ENCODE measurements at regions not wholly inside any gene's neighbourhood (a gene's known extent, or its start where the extent isn't known, plus 50 kb on each side); places are given as distances from the start of the nearest gene placed in this dataset.
"Not testable (repeated sequence)": the region's sequence is repeated elsewhere in the genome, so short reads cannot be mapped to it uniquely, and the experiment has no call there.

DNA sequence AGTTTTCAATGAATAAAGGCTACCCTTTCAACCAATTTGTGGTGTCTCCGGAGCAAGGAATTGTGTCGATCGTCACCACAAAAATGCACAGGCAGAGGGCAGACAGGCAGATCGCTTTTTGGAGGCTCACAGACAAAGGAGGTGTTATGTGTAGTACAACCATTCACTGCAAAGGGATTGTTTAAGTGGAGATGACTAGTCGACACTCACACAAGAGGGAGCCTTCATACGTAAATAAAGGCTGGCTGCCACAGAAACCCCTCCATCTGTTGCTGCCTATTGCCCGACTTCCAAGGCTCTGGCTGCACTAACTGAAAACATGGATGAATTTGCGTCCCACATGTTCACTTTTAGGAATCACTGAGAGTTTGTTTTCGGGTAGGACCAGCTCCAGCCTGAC is 281.1 kb downstream of the NKX6-1 start:
- no peaks in the 10 kb centered on the region for H3K4me1 ChIP-seq (ENCODE audit: control insufficient read depth in 3 of 3, insufficient read depth in 2 of 3, low read depth in 1 of 3, low read length in 2 of 3)
- H3K9me3 ChIP-seq (ENCODE audit: control insufficient read depth in 2 of 2, insufficient read depth in 1 of 2, low read depth in 1 of 2, low read length in 1 of 2), result no peaks in the 10 kb centered on the region
- peaks cover 0 to 7% (median 0%) of the 10 kb centered on the region in 3 donors for H3K27me3 ChIP-seq (ENCODE audit: control insufficient read depth in 3 of 3, insufficient read depth in 3 of 3, low read length in 3 of 3)
- DNase-seq, result no peak
- H3K36me3 ChIP-seq (ENCODE audit: control insufficient read depth in 3 of 3, insufficient read depth in 2 of 3, low read depth in 1 of 3, low read length in 3 of 3), result no peaks in the 10 kb centered on the region
- H3K27ac ChIP-seq (ENCODE audit: low read depth in 1 of 3, low read length in 2 of 3), result no peak overlapping the region
- WGBS, 3 donors, result 67 to 72% (median 71%) methylated on average over 9 of the region's 9 CpGs
- no peak overlapping the region for H3K4me3 ChIP-seq (ENCODE audit: low read depth in 1 of 3, low read length in 3 of 3)
- no peak for FAIRE-seq

DNA sequence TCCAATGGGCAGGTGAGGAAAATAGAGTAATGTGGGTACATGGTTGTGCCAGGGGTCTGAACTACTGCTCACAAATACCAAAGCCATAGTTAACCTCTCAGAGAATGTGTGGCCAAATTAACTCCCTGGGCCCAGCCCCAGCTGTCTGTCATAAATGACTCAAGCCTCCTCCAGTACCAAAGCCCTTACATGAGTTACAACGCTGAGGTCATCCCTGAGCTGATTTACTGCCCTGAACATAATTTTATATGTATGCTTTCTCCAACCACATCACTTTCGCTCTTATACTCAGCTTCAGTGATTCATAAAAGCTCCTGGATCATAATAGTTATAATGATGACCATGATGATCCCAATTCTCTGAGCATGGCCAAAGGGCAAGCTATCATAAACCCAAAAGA is 283.9 kb downstream of the NKX6-1 start:
- Histone ChIP-seq H3K27me3 (ENCODE audit: control insufficient read depth in 3 of 3, insufficient read depth in 3 of 3, low read length in 3 of 3) (peaks cover 0 to 7% (median 0%) of the 10 kb centered on the region in 3 donors), H3K27ac (ENCODE audit: low read depth in 1 of 3, low read length in 2 of 3) (no peak overlapping the region), H3K36me3 (ENCODE audit: control insufficient read depth in 3 of 3, insufficient read depth in 2 of 3, low read depth in 1 of 3, low read length in 3 of 3) (no peaks in the 10 kb centered on the region), H3K9me3 (ENCODE audit: control insufficient read depth in 2 of 2, insufficient read depth in 1 of 2, low read depth in 1 of 2, low read length in 1 of 2) (no peaks in the 10 kb centered on the region), H3K4me1 (ENCODE audit: control insufficient read depth in 3 of 3, insufficient read depth in 2 of 3, low read depth in 1 of 3, low read length in 2 of 3) (no peaks in the 10 kb centered on the region), H3K4me3 (ENCODE audit: low read depth in 1 of 3, low read length in 3 of 3) (no peak overlapping the region)
- 68 to 79% (median 71%) methylated on average over 2 of the region's 2 CpGs for WGBS, 3 donors
- no peak for FAIRE-seq
- DNase-seq, result no peak

DNA sequence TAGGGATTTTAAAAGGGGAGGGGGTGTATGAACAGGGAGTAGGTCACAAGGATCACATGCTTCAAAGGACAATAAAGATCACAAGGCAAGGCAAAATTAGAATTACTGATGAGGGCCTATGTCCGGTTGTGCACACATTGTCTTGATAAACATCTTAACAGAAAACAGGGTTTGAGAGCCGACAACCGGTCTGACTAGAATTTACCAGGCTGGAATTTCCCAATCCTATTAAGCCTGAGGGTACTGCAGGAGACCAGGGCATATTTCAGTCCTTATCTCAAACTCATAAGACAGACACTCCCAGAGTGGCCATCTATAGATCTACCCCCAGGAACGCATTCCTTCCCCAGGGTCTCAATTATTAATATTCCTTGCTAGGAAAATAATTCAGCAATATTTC is 292.9 kb downstream of the NKX6-1 start:
- not testable (repeated sequence) for DNase-seq; H3K4me3 ChIP-seq (ENCODE audit: low read depth in 1 of 3, low read length in 3 of 3); H3K36me3 ChIP-seq (ENCODE audit: control insufficient read depth in 3 of 3, insufficient read depth in 2 of 3, low read depth in 1 of 3, low read length in 3 of 3); H3K27ac ChIP-seq (ENCODE audit: low read depth in 1 of 3, low read length in 2 of 3); H3K27me3 ChIP-seq (ENCODE audit: control insufficient read depth in 3 of 3, insufficient read depth in 3 of 3, low read length in 3 of 3); H3K9me3 ChIP-seq (ENCODE audit: control insufficient read depth in 2 of 2, insufficient read depth in 1 of 2, low read depth in 1 of 2, low read length in 1 of 2); H3K4me1 ChIP-seq (ENCODE audit: control insufficient read depth in 3 of 3, insufficient read depth in 2 of 3, low read depth in 1 of 3, low read length in 2 of 3); FAIRE-seq
- 70 to 86% (median 76%) methylated on average over 4 of the region's 4 CpGs for WGBS, 3 donors

DNA sequence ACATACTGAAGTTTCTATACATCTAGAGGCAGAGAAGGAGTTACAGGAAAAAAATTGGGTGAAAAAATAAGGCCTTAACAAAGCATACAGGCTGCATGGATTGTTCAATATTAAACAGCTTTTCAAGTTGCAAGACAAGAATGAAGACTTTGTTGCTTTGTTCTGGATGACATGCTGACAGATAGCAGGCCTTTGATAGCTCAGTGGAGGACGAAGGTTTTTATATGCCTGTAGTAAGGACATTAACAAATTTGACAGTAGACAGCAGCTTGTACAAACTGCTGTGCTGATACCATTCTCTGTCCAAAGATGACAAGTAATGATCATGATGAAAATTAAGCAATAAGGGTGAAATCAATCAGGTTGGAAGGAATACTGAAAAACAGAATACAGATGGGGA is 309.9 kb downstream of the NKX6-1 start:
- WGBS, 3 donors, result 26 to 58% (median 33%) methylated on average over 1 of the region's 1 CpG
- H3K4me1 ChIP-seq (ENCODE audit: control insufficient read depth in 3 of 3, insufficient read depth in 2 of 3, low read depth in 1 of 3, low read length in 2 of 3), result no peaks in the 10 kb centered on the region
- H3K9me3 ChIP-seq (ENCODE audit: control insufficient read depth in 2 of 2, insufficient read depth in 1 of 2, low read depth in 1 of 2, low read length in 1 of 2), result no peaks in the 10 kb centered on the region
- no peak overlapping the region for H3K4me3 ChIP-seq (ENCODE audit: low read depth in 1 of 3, low read length in 3 of 3)
- FAIRE-seq, result no peak
- no peaks in the 10 kb centered on the region for H3K36me3 ChIP-seq (ENCODE audit: control insufficient read depth in 3 of 3, insufficient read depth in 2 of 3, low read depth in 1 of 3, low read length in 3 of 3)
- DNase-seq, result no peak
- H3K27me3 ChIP-seq (ENCODE audit: control insufficient read depth in 3 of 3, insufficient read depth in 3 of 3, low read length in 3 of 3), result no peaks in the 10 kb centered on the region
- no peak overlapping the region for H3K27ac ChIP-seq (ENCODE audit: low read depth in 1 of 3, low read length in 2 of 3)

DNA sequence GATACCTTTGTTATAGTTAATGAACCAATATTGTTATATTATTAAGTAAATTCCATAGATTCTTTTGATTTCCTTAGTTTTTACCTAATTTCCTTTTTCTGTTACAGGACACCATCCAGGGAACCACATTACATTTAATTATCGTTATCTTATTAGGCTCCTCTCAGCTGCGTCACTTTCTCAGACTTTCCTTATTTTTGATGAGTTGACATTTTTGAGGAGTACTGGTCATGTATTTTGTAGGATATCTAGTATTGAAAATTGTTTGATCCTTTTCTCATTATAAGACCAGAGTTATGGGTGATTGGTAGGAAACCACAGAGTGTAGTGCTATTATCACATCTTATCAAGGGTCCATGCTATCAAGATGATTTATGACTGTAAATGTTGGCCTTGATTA is 319.7 kb downstream of the NKX6-1 start:
- no peak overlapping the region for H3K4me3 ChIP-seq (ENCODE audit: low read depth in 1 of 3, low read length in 3 of 3)
- FAIRE-seq (no peak), DNase-seq (no peak)
- no peaks in the 10 kb centered on the region for H3K27me3 ChIP-seq (ENCODE audit: control insufficient read depth in 3 of 3, insufficient read depth in 3 of 3, low read length in 3 of 3)
- no peaks in the 10 kb centered on the region for H3K36me3 ChIP-seq (ENCODE audit: control insufficient read depth in 3 of 3, insufficient read depth in 2 of 3, low read depth in 1 of 3, low read length in 3 of 3)
- H3K9me3 ChIP-seq (ENCODE audit: control insufficient read depth in 2 of 2, insufficient read depth in 1 of 2, low read depth in 1 of 2, low read length in 1 of 2), result no peaks in the 10 kb centered on the region
- 86 to 94% (median 94%) methylated on average over 2 of the region's 2 CpGs for WGBS, 3 donors
- H3K4me1 ChIP-seq (ENCODE audit: control insufficient read depth in 3 of 3, insufficient read depth in 2 of 3, low read depth in 1 of 3, low read length in 2 of 3), result no peaks in the 10 kb centered on the region
- H3K27ac ChIP-seq (ENCODE audit: low read depth in 1 of 3, low read length in 2 of 3), result no peak overlapping the region

DNA sequence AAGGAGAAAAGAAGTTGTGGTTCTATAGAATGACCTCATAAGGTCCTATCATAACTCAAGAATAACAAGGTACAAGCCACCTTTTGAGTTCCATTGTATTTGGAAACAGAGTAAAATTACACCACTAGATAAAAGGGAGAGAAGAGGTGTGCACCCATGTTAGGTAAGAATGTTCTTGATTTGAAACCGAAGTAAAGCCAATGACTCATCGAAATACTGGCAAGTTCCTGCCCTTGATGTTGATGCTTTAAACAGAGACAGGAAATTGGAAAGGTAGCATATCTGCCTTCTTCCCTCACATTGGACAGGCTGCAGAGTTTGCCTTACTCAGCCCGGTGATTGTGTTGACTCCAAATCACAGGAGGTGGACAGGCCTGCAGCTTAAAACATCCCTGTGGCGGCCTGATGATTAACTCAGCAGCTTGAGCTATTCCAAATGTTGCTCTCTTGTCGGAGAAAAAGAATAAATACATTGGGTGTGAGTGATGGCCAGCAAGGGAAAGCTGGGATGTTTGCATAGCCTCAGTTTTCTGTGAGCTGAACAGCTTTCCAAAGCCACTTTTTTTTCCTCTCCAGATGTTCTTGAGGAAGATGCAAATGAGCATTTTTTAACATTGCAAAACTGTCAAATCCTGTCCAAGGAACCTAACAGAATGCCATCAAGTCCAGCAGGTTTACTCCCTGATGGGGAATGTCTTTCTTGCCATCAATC is 321.1 kb downstream of the NKX6-1 start:
- Histone ChIP-seq H3K9me3 (ENCODE audit: control insufficient read depth in 2 of 2, insufficient read depth in 1 of 2, low read depth in 1 of 2, low read length in 1 of 2) (no peaks in the 10 kb centered on the region), H3K4me1 (ENCODE audit: control insufficient read depth in 3 of 3, insufficient read depth in 2 of 3, low read depth in 1 of 3, low read length in 2 of 3) (no peaks in the 10 kb centered on the region), H3K4me3 (ENCODE audit: low read depth in 1 of 3, low read length in 3 of 3) (no peak overlapping the region), H3K27ac (ENCODE audit: low read depth in 1 of 3, low read length in 2 of 3) (no peak overlapping the region), H3K27me3 (ENCODE audit: control insufficient read depth in 3 of 3, insufficient read depth in 3 of 3, low read length in 3 of 3) (no peaks in the 10 kb centered on the region), H3K36me3 (ENCODE audit: control insufficient read depth in 3 of 3, insufficient read depth in 2 of 3, low read depth in 1 of 3, low read length in 3 of 3) (no peaks in the 10 kb centered on the region)
- FAIRE-seq (no peak), DNase-seq (no peak)
- WGBS, 3 donors, result 50 to 52% (median 52%) methylated on average over 5 of the region's 5 CpGs

DNA sequence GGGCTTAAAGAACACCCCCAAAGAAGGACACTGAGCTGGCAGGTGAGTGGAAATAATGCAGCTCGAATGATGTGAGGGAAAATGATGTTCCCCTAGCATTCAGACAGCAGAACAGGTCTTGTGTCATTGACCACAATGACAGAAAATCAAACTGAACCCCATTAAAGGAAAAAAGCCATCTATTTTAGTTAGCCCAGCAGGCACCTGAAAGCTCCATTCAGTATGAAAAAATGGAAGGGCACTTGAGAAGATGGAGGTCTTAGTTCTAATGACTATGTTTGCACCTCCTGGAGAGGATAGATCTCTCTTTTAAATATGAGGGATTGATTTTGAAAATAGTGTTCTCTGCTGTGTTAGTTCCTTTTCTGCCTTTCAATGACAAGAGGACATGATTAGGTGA is 323.1 kb downstream of the NKX6-1 start:
- H3K4me3 ChIP-seq (ENCODE audit: low read depth in 1 of 3, low read length in 3 of 3), result no peak overlapping the region
- no peaks in the 10 kb centered on the region for H3K9me3 ChIP-seq (ENCODE audit: control insufficient read depth in 2 of 2, insufficient read depth in 1 of 2, low read depth in 1 of 2, low read length in 1 of 2)
- FAIRE-seq, result no peak
- 47 to 67% (median 59%) methylated on average over 1 of the region's 1 CpG for WGBS, 3 donors
- no peaks in the 10 kb centered on the region for H3K36me3 ChIP-seq (ENCODE audit: control insufficient read depth in 3 of 3, insufficient read depth in 2 of 3, low read depth in 1 of 3, low read length in 3 of 3)
- H3K4me1 ChIP-seq (ENCODE audit: control insufficient read depth in 3 of 3, insufficient read depth in 2 of 3, low read depth in 1 of 3, low read length in 2 of 3), result no peaks in the 10 kb centered on the region
- no peak overlapping the region for H3K27ac ChIP-seq (ENCODE audit: low read depth in 1 of 3, low read length in 2 of 3)
- DNase-seq, result no peak
- peaks cover 0 to 2% (median 0%) of the 10 kb centered on the region in 3 donors for H3K27me3 ChIP-seq (ENCODE audit: control insufficient read depth in 3 of 3, insufficient read depth in 3 of 3, low read length in 3 of 3)

DNA sequence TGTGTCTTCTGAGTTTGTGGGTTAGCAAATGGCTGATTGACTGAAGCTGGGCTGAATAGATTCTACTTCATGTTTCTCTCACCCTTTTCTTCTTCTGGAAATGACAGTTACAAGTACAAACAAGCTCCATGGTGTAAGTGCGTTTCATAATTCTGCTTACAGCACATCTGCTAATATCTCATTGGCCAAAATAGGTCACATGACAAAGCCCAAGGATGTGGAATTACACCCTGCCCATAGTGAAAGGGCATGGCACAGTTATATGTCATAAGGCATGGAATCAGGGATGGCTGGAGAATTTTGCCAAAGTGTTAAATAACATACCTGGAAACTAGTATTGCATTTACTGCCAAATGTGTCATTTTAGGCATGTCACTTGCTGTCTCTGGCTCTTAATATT is 327.2 kb downstream of the NKX6-1 start:
- Histone ChIP-seq H3K27me3 (ENCODE audit: control insufficient read depth in 3 of 3, insufficient read depth in 3 of 3, low read length in 3 of 3) (peaks cover 0 to 2% (median 0%) of the 10 kb centered on the region in 3 donors), H3K27ac (ENCODE audit: low read depth in 1 of 3, low read length in 2 of 3) (no peak overlapping the region), H3K4me1 (ENCODE audit: control insufficient read depth in 3 of 3, insufficient read depth in 2 of 3, low read depth in 1 of 3, low read length in 2 of 3) (no peaks in the 10 kb centered on the region), H3K4me3 (ENCODE audit: low read depth in 1 of 3, low read length in 3 of 3) (no peak overlapping the region), H3K36me3 (ENCODE audit: control insufficient read depth in 3 of 3, insufficient read depth in 2 of 3, low read depth in 1 of 3, low read length in 3 of 3) (no peaks in the 10 kb centered on the region), H3K9me3 (ENCODE audit: control insufficient read depth in 2 of 2, insufficient read depth in 1 of 2, low read depth in 1 of 2, low read length in 1 of 2) (no peaks in the 10 kb centered on the region)
- DNase-seq (no peak), FAIRE-seq (no peak)
- WGBS, 3 donors, result 75 to 88% (median 82%) methylated on average over 1 of the region's 1 CpG

DNA sequence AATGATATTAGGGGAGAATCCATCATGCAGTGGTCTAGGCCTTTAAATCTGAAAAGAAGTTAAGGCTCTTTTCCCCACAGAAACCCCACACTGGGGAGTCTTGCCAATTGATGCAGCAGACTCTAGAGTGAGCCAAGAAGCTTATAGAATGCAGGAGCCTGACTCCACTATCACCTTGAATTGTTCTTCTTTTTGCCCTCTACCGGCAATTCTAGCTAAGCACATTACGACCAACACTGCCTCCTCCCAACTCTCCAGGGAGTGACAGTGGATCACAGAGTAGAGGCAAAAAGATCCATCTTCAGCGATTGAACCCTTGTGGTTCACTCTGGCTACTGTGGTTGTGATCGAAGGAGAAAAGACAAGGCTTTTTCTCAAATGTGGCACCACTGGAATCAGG is 331.5 kb downstream of the NKX6-1 start:
- Histone ChIP-seq H3K4me1 (ENCODE audit: control insufficient read depth in 3 of 3, insufficient read depth in 2 of 3, low read depth in 1 of 3, low read length in 2 of 3) (peaks cover 0 to under 1% (median 0%) of the 10 kb centered on the region in 3 donors), H3K9me3 (ENCODE audit: control insufficient read depth in 2 of 2, insufficient read depth in 1 of 2, low read depth in 1 of 2, low read length in 1 of 2) (no peaks in the 10 kb centered on the region), H3K4me3 (ENCODE audit: low read depth in 1 of 3, low read length in 3 of 3) (no peak overlapping the region), H3K27ac (ENCODE audit: low read depth in 1 of 3, low read length in 2 of 3) (no peak overlapping the region), H3K36me3 (ENCODE audit: control insufficient read depth in 3 of 3, insufficient read depth in 2 of 3, low read depth in 1 of 3, low read length in 3 of 3) (no peaks in the 10 kb centered on the region), H3K27me3 (ENCODE audit: control insufficient read depth in 3 of 3, insufficient read depth in 3 of 3, low read length in 3 of 3) (peaks cover 0 to 2% (median 0%) of the 10 kb centered on the region in 3 donors)
- DNase-seq (peak in 1 of 2 donors; percentile 33), FAIRE-seq (no peak)
- 37 to 48% (median 48%) methylated on average over 4 of the region's 4 CpGs for WGBS, 3 donors
